ENCODE measurements at regions not wholly inside any gene's neighbourhood (a gene's known extent, or its start where the extent isn't known, plus 50 kb on each side); places are given as distances from the start of the nearest gene placed in this dataset.

- TF ChIP-seq, protein P1, sequence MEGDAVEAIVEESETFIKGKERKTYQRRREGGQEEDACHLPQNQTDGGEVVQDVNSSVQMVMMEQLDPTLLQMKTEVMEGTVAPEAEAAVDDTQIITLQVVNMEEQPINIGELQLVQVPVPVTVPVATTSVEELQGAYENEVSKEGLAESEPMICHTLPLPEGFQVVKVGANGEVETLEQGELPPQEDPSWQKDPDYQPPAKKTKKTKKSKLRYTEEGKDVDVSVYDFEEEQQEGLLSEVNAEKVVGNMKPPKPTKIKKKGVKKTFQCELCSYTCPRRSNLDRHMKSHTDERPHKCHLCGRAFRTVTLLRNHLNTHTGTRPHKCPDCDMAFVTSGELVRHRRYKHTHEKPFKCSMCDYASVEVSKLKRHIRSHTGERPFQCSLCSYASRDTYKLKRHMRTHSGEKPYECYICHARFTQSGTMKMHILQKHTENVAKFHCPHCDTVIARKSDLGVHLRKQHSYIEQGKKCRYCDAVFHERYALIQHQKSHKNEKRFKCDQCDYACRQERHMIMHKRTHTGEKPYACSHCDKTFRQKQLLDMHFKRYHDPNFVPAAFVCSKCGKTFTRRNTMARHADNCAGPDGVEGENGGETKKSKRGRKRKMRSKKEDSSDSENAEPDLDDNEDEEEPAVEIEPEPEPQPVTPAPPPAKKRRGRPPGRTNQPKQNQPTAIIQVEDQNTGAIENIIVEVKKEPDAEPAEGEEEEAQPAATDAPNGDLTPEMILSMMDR (tag by site-specific recombination; IDR thresholded peaks at IDR 0.05): no peak
- TF ChIP-seq ZNF140 (tag by site-specific recombination; IDR thresholded peaks at IDR 0.05): no peak
- TF ChIP-seq ZNF747 (tag by site-specific recombination; IDR thresholded peaks at IDR 0.05): no peak
- TF ChIP-seq, protein P2, sequence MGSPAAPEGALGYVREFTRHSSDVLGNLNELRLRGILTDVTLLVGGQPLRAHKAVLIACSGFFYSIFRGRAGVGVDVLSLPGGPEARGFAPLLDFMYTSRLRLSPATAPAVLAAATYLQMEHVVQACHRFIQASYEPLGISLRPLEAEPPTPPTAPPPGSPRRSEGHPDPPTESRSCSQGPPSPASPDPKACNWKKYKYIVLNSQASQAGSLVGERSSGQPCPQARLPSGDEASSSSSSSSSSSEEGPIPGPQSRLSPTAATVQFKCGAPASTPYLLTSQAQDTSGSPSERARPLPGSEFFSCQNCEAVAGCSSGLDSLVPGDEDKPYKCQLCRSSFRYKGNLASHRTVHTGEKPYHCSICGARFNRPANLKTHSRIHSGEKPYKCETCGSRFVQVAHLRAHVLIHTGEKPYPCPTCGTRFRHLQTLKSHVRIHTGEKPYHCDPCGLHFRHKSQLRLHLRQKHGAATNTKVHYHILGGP (tag by site-specific recombination; IDR thresholded peaks at IDR 0.05): no peak
- TF ChIP-seq WT1 (tag by site-specific recombination; IDR thresholded peaks at IDR 0.05): no peak
- TF ChIP-seq ZNF24 (tag by site-specific recombination; IDR thresholded peaks at IDR 0.05): no peak
- TF ChIP-seq ZNF133 (tag by site-specific recombination; IDR thresholded peaks at IDR 0.05): no peak
- TF ChIP-seq, protein P3, sequence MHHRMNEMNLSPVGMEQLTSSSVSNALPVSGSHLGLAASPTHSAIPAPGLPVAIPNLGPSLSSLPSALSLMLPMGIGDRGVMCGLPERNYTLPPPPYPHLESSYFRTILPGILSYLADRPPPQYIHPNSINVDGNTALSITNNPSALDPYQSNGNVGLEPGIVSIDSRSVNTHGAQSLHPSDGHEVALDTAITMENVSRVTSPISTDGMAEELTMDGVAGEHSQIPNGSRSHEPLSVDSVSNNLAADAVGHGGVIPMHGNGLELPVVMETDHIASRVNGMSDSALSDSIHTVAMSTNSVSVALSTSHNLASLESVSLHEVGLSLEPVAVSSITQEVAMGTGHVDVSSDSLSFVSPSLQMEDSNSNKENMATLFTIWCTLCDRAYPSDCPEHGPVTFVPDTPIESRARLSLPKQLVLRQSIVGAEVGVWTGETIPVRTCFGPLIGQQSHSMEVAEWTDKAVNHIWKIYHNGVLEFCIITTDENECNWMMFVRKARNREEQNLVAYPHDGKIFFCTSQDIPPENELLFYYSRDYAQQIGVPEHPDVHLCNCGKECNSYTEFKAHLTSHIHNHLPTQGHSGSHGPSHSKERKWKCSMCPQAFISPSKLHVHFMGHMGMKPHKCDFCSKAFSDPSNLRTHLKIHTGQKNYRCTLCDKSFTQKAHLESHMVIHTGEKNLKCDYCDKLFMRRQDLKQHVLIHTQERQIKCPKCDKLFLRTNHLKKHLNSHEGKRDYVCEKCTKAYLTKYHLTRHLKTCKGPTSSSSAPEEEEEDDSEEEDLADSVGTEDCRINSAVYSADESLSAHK (tag by site-specific recombination; IDR thresholded peaks at IDR 0.05): no peak
- no peak for TF ChIP-seq SCRT2 (tag by site-specific recombination; IDR thresholded peaks at IDR 0.05)
- TF ChIP-seq ZBTB8A (tag by site-specific recombination; IDR thresholded peaks at IDR 0.05): no peak
- no peak for TF ChIP-seq ZNF302 (tag by site-specific recombination; IDR thresholded peaks at IDR 0.05; ENCODE audit: low read depth)
- 0 out of 2 replicates have a peak, but pooled peaks have one; percentile 33 for TF ChIP-seq ATF2 (tag by site-specific recombination; IDR thresholded peaks at IDR 0.05; ENCODE audit: low read depth)
- TF ChIP-seq ZNF311 (tag by site-specific recombination; IDR thresholded peaks at IDR 0.05; ENCODE audit: borderline replicate concordance): no peak
Measured at GRCh38 chr6:119636060-119636459, 286.5 kb upstream of the MAN1A1 start.

All from HEK293 (cell line).